ENCODE measurements at regions not wholly inside any gene's neighbourhood (a gene's known extent, or its start where the extent isn't known, plus 50 kb on each side); places are given as distances from the start of the nearest gene placed in this dataset.

GRCh38 chr16:65181071-65181561 is 59.3 kb upstream of the CDH11 start:
- TF ChIP-seq EP300 (IDR thresholded peaks at IDR 0.05; ENCODE audit: low read depth in 2 of 2, low read length in 2 of 2) (no peak), EP300 (CRISPR knock-in tag; IDR thresholded peaks at IDR 0.05; ENCODE audit: borderline replicate concordance) (no peak), HNF4A (CRISPR knock-in tag; IDR thresholded peaks at IDR 0.05) (no peak), MAFF (IDR thresholded peaks at IDR 0.05; ENCODE audit: low read depth, low read length) (no peak), PHB2 (IDR thresholded peaks at IDR 0.05; ENCODE audit: partially characterized antibody) (no peak), CREB1 (IDR thresholded peaks at IDR 0.05) (no peak), CREB1 (CRISPR knock-in tag; IDR thresholded peaks at IDR 0.05) (no peak), THAP9 (CRISPR knock-in tag; IDR thresholded peaks at IDR 0.05; ENCODE audit: borderline replicate concordance) (no peak), GPBP1L1 (CRISPR knock-in tag; IDR thresholded peaks at IDR 0.05) (no peak)
